OCI-LY3 (cell line): ENCODE measurements at regions not wholly inside any gene's neighbourhood (a gene's known extent, or its start where the extent isn't known, plus 50 kb on each side); places are given as distances from the start of the nearest gene placed in this dataset.

Source experiments
- EZH2phosphoT487 ChIP-seq: fragments of 200-600 bp; shearing (Covaris generic); IDR thresholded peaks from 2 replicates; pipeline ENCODE4 v1.6.1; 2018; ENCODE audit warnings: antibody characterized with exemption, mixed run types, low read depth
- TF ChIP-seq, protein P1 (sequence below): fragments of 200-600, 300-600 bp; sonication (generic); IDR thresholded peaks from 2 replicates; pipeline ENCODE4 v1.5.1; 2014; ENCODE audit warnings: antibody characterized with exemption, low read length, low read depth

DNA sequence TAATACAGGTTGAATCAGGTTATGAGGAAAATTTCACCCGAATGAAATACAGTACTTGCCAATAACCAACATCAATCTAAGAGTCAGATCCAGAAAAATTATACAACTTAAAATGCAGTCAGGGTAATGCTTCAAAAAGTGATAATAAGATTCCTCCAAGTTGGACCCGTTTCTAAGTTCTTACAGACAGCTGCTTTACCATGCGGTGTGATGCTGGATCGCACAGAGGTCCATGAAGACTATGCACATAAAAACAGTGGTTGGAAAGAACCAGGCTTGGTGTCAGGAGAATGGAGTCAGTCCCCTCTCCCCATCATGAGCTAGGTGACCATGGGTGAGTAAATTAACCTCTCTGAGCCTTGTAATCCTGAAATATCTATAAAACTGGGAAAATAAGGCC is 261.3 kb downstream of the QDPR start:
- TF ChIP-seq, protein P1, sequence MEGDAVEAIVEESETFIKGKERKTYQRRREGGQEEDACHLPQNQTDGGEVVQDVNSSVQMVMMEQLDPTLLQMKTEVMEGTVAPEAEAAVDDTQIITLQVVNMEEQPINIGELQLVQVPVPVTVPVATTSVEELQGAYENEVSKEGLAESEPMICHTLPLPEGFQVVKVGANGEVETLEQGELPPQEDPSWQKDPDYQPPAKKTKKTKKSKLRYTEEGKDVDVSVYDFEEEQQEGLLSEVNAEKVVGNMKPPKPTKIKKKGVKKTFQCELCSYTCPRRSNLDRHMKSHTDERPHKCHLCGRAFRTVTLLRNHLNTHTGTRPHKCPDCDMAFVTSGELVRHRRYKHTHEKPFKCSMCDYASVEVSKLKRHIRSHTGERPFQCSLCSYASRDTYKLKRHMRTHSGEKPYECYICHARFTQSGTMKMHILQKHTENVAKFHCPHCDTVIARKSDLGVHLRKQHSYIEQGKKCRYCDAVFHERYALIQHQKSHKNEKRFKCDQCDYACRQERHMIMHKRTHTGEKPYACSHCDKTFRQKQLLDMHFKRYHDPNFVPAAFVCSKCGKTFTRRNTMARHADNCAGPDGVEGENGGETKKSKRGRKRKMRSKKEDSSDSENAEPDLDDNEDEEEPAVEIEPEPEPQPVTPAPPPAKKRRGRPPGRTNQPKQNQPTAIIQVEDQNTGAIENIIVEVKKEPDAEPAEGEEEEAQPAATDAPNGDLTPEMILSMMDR: no peak
- TF ChIP-seq EZH2phosphoT487: no peak
